Tibial artery (tissue), 4 donors: ENCODE measurements at regions not wholly inside any gene's neighbourhood (a gene's known extent, or its start where the extent isn't known, plus 50 kb on each side); places are given as distances from the start of the nearest gene placed in this dataset.
"Not testable (repeated sequence)": the region's sequence is repeated elsewhere in the genome, so short reads cannot be mapped to it uniquely, and the experiment has no call there.

ENCODE experiments used
- DNase-seq, 2 donors: peaks; one replicate each; pipeline ENCODE4 v3.0.0-alpha.2; 2019
- H3K27ac ChIP-seq, 2 donors: fragments of 200-600 bp; sonication (generic) in 1 of 2; 1 replicate in 1 of 2; 2 replicates in 1 of 2; pipeline ENCODE4 v1.5.1; 2018 to 2019; ENCODE audit warnings: mild to moderate bottlenecking in 1 of 2
- H3K27me3 ChIP-seq, 2 donors: fragments of 200-600 bp; sonication (generic) in 1 of 2; one replicate each; pipeline versions ENCODE4 v1.5.1 to v1.6.0; 2016 to 2019
- H3K36me3 ChIP-seq, 3 donors: fragments of 200-600 bp; sonication (generic) in 2 of 3; one replicate each; pipeline ENCODE4 v1.5.1; 2016 to 2019; ENCODE audit warnings: mild to moderate bottlenecking in 2 of 3
- H3K4me1 ChIP-seq, 4 donors: fragments of 200-600 bp; sonication (generic) in 2 of 4; 1 replicate in 3 of 4; 2 replicates in 1 of 4; pipeline ENCODE4 v1.5.1; 2016 to 2019
- H3K4me3 ChIP-seq, 2 donors: fragments of 200-600 bp; sonication (generic) in 1 of 2; 1 replicate in 1 of 2; 2 replicates in 1 of 2; pipeline ENCODE4 v1.5.1; 2018 to 2019; ENCODE audit warnings: mild to moderate bottlenecking in 2 of 2
- H3K9me3 ChIP-seq, 3 donors: fragments of 200-600 bp; sonication (generic) in 1 of 3; one replicate each; pipeline ENCODE4 v1.5.1; 2016 to 2019
- intact Hi-C: fragments of 100-400 bp; cut with DNase I; formaldehyde crosslinking; loops from one replicate; pipeline ENCODE4 v1.15.0; 2023; ENCODE audit warnings: low total_unique reads
- TF ChIP-seq, protein P1 (sequence below), 2 experiments: fragments of 200-600 bp in 1 of 2; fragments of 450-650 bp in 1 of 2; IDR thresholded peaks; one replicate each; pipeline ENCODE4 v1.5.1; 2017 to 2019; ENCODE audit warnings: antibody characterized with exemption in 2 of 2, mild to moderate bottlenecking in 1 of 2, moderate library complexity in 1 of 2

DNA sequence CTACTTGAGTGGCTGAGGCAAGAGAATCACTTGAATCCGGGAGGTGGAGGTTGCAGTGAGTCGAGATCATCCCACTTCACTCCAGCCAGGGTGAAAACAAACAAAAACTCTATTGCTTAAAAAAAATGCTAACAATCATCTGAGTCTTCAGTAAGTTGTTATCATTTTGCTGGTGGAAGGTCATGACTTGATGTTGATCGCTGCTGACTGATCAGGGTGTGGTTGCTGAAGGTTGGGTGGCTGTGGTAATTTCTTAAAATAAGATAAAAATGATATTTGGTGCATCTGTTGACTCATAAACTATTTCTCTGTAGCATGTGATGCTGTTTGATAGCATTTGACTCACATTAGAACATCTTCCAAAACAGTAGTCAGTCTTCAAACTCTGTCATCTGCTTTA lies 349.4 kb upstream of the PAPPA start:
- Histone ChIP-seq H3K27ac (no peak overlapping the region), H3K4me3 (no peak overlapping the region), H3K36me3 (no peaks in the 10 kb centered on the region), H3K9me3 (no peaks in the 10 kb centered on the region), H3K4me1 (no peaks in the 10 kb centered on the region), H3K27me3 (no peaks in the 10 kb centered on the region)
- TF ChIP-seq, protein P1, sequence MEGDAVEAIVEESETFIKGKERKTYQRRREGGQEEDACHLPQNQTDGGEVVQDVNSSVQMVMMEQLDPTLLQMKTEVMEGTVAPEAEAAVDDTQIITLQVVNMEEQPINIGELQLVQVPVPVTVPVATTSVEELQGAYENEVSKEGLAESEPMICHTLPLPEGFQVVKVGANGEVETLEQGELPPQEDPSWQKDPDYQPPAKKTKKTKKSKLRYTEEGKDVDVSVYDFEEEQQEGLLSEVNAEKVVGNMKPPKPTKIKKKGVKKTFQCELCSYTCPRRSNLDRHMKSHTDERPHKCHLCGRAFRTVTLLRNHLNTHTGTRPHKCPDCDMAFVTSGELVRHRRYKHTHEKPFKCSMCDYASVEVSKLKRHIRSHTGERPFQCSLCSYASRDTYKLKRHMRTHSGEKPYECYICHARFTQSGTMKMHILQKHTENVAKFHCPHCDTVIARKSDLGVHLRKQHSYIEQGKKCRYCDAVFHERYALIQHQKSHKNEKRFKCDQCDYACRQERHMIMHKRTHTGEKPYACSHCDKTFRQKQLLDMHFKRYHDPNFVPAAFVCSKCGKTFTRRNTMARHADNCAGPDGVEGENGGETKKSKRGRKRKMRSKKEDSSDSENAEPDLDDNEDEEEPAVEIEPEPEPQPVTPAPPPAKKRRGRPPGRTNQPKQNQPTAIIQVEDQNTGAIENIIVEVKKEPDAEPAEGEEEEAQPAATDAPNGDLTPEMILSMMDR (IDR thresholded peaks at IDR 0.05) = no peak
- intact Hi-C loops = no loop called here
- no peak for DNase-seq

DNA sequence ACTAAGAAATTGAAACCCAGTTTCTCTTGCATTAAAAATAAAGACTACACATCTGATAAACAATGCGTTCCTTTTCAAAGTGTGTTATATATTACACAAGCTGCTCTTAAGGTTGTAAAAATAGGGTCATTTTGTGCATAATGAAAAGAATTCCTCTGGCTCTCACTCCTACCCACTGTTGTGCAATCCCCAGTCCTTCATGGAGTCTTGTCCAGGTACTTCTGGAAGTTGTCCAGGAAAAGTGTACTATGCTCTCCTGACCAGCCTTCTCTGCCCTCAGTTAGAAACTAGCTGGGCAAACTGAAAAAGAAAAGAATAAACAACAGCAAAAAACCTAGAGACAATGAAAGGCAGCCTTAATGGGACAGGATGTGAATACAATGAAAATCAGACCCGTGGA lies 345.5 kb upstream of the PAPPA start:
- Histone ChIP-seq H3K36me3 (no peaks in the 10 kb centered on the region), H3K27me3 (no peaks in the 10 kb centered on the region), H3K4me1 (no peaks in the 10 kb centered on the region), H3K27ac (no peak overlapping the region), H3K4me3 (no peak overlapping the region), H3K9me3 (no peaks in the 10 kb centered on the region)
- intact Hi-C loops = no loop called here
- no peak for DNase-seq
- TF ChIP-seq, protein P1 (IDR thresholded peaks at IDR 0.05) = no peak

DNA sequence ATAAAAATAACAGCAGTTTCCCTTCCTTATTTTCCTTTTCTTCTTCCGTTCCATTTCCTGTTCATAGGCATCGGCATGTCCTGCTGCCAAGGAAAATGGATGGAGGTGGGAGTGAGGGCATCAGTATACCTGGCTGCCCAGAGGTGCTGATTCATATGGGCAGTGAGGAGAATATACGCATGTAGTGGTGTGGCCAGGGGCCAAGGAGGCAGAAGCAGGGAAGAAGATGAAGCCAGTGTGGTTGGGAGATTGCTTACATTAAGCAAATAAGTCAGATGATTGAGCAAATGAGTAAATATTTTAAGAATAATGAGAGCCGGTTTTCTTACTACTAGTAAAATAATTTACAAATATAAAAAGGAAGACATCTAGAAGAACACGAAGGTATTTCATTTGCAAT lies 344.9 kb upstream of the PAPPA start:
- H3K27ac ChIP-seq = no peak overlapping the region
- no peaks in the 10 kb centered on the region for H3K9me3 ChIP-seq
- no peak for DNase-seq
- no peaks in the 10 kb centered on the region for H3K36me3 ChIP-seq
- no peaks in the 10 kb centered on the region for H3K4me1 ChIP-seq
- no peak overlapping the region for H3K4me3 ChIP-seq
- TF ChIP-seq, protein P1 (IDR thresholded peaks at IDR 0.05) = no peak
- intact Hi-C loops = no loop called here
- H3K27me3 ChIP-seq = no peaks in the 10 kb centered on the region

DNA sequence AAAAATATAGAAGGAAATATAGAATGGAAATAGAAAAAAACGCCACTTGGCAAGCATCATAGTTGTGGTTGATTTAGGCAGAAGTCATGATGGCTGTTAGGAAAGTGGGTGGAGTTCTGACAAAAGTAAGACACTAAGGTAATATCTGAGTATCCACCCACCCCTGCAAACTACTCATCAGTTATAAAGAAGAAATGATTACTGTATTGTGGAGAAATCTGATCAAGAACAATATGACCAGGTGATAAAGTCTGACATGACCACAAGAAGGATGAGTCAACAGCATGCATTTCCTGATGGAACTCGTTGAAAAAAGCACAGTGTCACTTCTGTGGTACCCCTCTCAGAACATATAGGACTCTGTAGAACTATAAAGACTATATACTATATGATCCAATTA lies 343.4 kb upstream of the PAPPA start:
- DNase-seq = no peak
- H3K27me3 ChIP-seq = no peaks in the 10 kb centered on the region
- no peak overlapping the region for H3K27ac ChIP-seq
- peaks cover 0 to 4% (median 0%) of the 10 kb centered on the region in 3 donors for H3K9me3 ChIP-seq
- H3K36me3 ChIP-seq = no peaks in the 10 kb centered on the region
- H3K4me3 ChIP-seq = no peak overlapping the region
- TF ChIP-seq, protein P1 (IDR thresholded peaks at IDR 0.05) = no peak
- intact Hi-C loops = no loop called here
- H3K4me1 ChIP-seq = no peaks in the 10 kb centered on the region

DNA sequence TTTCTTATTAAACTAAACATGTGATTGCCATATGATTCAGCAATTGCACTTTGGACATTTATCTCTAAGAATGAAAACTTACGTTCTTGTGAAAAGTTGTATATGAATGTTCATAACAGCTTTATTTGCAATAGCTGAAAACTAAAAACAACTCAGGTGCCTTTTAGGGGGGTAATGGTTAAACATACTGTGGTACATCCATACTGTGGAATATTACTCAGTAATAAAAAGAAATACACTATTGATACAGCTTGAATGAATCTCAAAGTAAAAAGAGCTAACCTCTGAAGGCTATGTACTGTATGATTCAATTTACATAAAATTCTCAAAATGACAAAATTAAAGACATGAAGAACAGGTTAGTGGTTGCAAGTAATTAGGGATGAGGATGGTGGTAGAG lies 339.5 kb upstream of the PAPPA start:
- no peak overlapping the region for H3K27ac ChIP-seq
- H3K4me3 ChIP-seq = no peak overlapping the region
- TF ChIP-seq, protein P1 (IDR thresholded peaks at IDR 0.05) = no peak
- H3K4me1 ChIP-seq = no peaks in the 10 kb centered on the region
- no peaks in the 10 kb centered on the region for H3K27me3 ChIP-seq
- no peaks in the 10 kb centered on the region for H3K36me3 ChIP-seq
- H3K9me3 ChIP-seq = peaks cover 0 to 4% (median 0%) of the 10 kb centered on the region in 3 donors
- intact Hi-C loops = no loop called here
- no peak for DNase-seq

DNA sequence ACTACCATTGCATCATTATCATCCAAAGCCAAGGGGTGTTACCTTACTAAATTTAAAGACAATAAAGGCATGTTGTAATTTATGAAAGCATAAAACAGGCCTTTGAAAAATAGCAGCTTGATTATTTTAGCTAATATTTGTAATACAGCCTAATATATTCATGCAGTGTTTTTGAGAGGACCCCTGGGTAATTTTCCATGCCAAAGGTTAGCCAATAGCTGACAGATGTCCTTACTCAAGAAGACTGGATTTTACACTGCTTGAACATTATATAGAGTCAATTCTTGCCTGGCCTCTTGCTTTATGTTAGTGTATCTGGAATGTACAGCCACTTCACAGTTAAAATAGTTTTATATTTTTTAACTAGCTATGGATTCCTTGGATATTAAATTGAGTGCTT lies 337.8 kb upstream of the PAPPA start:
- H3K4me3 ChIP-seq = no peak overlapping the region
- H3K9me3 ChIP-seq = peaks cover 0 to 4% (median 0%) of the 10 kb centered on the region in 3 donors
- no peak for DNase-seq
- no peaks in the 10 kb centered on the region for H3K36me3 ChIP-seq
- intact Hi-C loops = no loop called here
- no peak overlapping the region for H3K27ac ChIP-seq
- H3K27me3 ChIP-seq = no peaks in the 10 kb centered on the region
- no peaks in the 10 kb centered on the region for H3K4me1 ChIP-seq
- TF ChIP-seq, protein P1 (IDR thresholded peaks at IDR 0.05) = no peak

DNA sequence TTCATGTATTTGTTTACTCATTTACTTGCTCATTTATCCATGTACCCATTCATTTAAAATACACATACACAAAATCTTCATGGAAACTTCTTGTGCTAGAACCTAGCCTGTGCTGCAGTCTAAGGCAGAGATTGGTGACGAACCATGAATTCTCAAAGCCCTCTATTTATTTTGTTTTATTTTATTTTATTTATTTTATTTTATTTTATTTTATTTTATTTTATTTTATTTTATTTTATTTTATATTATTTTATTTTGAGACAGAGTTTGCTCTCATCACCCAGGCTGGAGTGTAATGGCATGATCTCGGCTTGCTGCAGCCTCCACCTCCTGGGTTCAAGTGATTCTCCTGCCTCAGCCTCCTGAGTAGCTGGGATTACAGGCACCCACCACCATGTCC lies 334.9 kb upstream of the PAPPA start:
- H3K36me3 ChIP-seq, intact Hi-C loops, H3K27me3 ChIP-seq, H3K27ac ChIP-seq, H3K9me3 ChIP-seq, DNase-seq, H3K4me3 ChIP-seq, H3K4me1 ChIP-seq: not testable (repeated sequence)
